Natural killer cell (primary cell): ENCODE measurements at regions not wholly inside any gene's neighbourhood (a gene's known extent, or its start where the extent isn't known, plus 50 kb on each side); places are given as distances from the start of the nearest gene placed in this dataset.

Source experiments
- ATAC-seq, 3 donors: fragments of 150-1000 bp in 2 of 3; fragments of 200-7000 bp in 1 of 3; cut with Tn5 transposase; 1 replicate in 1 of 3; 2 replicates in 2 of 3; pipeline ENCODE4 v1.10.0; 2021; ENCODE audit warnings: mild to moderate bottlenecking in 2 of 3, moderate library complexity in 2 of 3
- DNase-seq, 2 donors: peaks; one replicate each; pipeline versions ENCODE4 v3.0.0 to v3.0.0-alpha.2; 2013 to 2021; ENCODE audit warnings: mixed read lengths in 1 of 2
- H3K27ac ChIP-seq: one replicate; pipeline ENCODE4 v1.5.1; 2013; ENCODE audit warnings: mild to moderate bottlenecking, low read length
- H3K27me3 ChIP-seq: one replicate; pipeline ENCODE4 v1.6.1; 2013; ENCODE audit warnings: low read length; ENCODE audit not compliant: control insufficient read depth, insufficient read depth
- H3K36me3 ChIP-seq: one replicate; pipeline ENCODE4 v1.6.1; 2013; ENCODE audit warnings: low read length; ENCODE audit not compliant: control insufficient read depth, insufficient read depth
- H3K4me1 ChIP-seq: one replicate; pipeline ENCODE4 v1.6.1; 2013; ENCODE audit warnings: low read length; ENCODE audit not compliant: control insufficient read depth, insufficient read depth
- H3K4me3 ChIP-seq: one replicate; pipeline ENCODE4 v1.5.1; 2013; ENCODE audit warnings: low read length
- H3K9me3 ChIP-seq: one replicate; pipeline ENCODE4 v1.6.1; 2013; ENCODE audit warnings: low read length; ENCODE audit not compliant: control insufficient read depth, insufficient read depth
- H3K27ac Mint-ChIP-seq, 2 donors: one replicate each; pipeline ENCODE4 v1.8.0; 2022; ENCODE audit warnings: mild to moderate bottlenecking in 2 of 2, mixed read lengths in 2 of 2, moderate library complexity in 1 of 2
- H3K27me3 Mint-ChIP-seq, 2 donors: one replicate each; pipeline ENCODE4 v1.8.0; 2022; ENCODE audit warnings: low read depth in 2 of 2, mixed read lengths in 2 of 2
- H3K36me3 Mint-ChIP-seq: one replicate; pipeline ENCODE4 v1.8.0; 2022; ENCODE audit warnings: mixed read lengths
- H3K4me1 Mint-ChIP-seq, 2 donors: one replicate each; pipeline ENCODE4 v1.8.0; 2022; ENCODE audit warnings: mixed read lengths in 2 of 2
- H3K4me3 Mint-ChIP-seq: one replicate; pipeline ENCODE4 v1.8.0; 2022; ENCODE audit warnings: mild to moderate bottlenecking, moderate library complexity, mixed read lengths
- H3K9me3 Mint-ChIP-seq, 2 donors: one replicate each; pipeline ENCODE4 v1.8.0; 2022; ENCODE audit warnings: mixed read lengths in 2 of 2
- CTCF ChIP-seq: fragments of 200-600 bp; IDR thresholded peaks from one replicate; pipeline ENCODE4 v1.8.0; 2022; ENCODE audit warnings: antibody characterized with exemption
- WGBS: methylation state at CpG from one replicate; pipeline ENCODE4 v1.1.7; 2013; ENCODE audit warnings: missing lambda C conversion rate; ENCODE audit not compliant: insufficient coverage; 5-methylcytosine and 5-hydroxymethylcytosine counted together
- intact Hi-C: fragments of 100-400 bp; cut with micrococcal nuclease; formaldehyde crosslinking; loops from one replicate; pipeline ENCODE4 v1.14.2; 2022

GRCh38 chr9:92176068-92176799 is 61.0 kb upstream of the SPTLC1 start:
- Mint-ChIP-seq H3K9me3 (no peaks in the 10 kb centered on the region), H3K36me3 (no peaks in the 10 kb centered on the region), H3K27ac (no peak overlapping the region), H3K27me3 (peaks cover 0 to 6% of the 10 kb centered on the region in 2 donors), H3K4me1 (no peaks in the 10 kb centered on the region), H3K4me3 (no peak overlapping the region)
- TF ChIP-seq CTCF: no peak
- H3K27ac ChIP-seq: no peak overlapping the region
- H3K9me3 ChIP-seq: no peaks in the 10 kb centered on the region
- no peak for ATAC-seq
- no peak overlapping the region for H3K4me3 ChIP-seq
- intact Hi-C loops: no loop called here
- 81% methylated on average over 9 of the region's 9 CpGs for WGBS
- no peaks in the 10 kb centered on the region for H3K36me3 ChIP-seq
- no peaks in the 10 kb centered on the region for H3K4me1 ChIP-seq
- no peaks in the 10 kb centered on the region for H3K27me3 ChIP-seq
- DNase-seq: no peak

- no peak for TF ChIP-seq CTCF
- peaks cover 2 to 9% of the 10 kb centered on the region in 2 donors for H3K27me3 Mint-ChIP-seq
These were observed 60.2 kb upstream of the SPTLC1 start for GRCh38 chr9:92175441-92175840.

GRCh38 chr9:92173318-92173717 is 58.1 kb upstream of the SPTLC1 start:
- intact Hi-C loops: no loop called here
- Mint-ChIP-seq H3K9me3 (no peaks in the 10 kb centered on the region), H3K27me3 (peaks cover 9 to 12% of the 10 kb centered on the region in 2 donors), H3K36me3 (no peaks in the 10 kb centered on the region), H3K27ac (no peak overlapping the region), H3K4me3 (no peak overlapping the region), H3K4me1 (no peaks in the 10 kb centered on the region)
- Histone ChIP-seq H3K27me3 (no peaks in the 10 kb centered on the region), H3K9me3 (no peaks in the 10 kb centered on the region), H3K4me1 (no peaks in the 10 kb centered on the region), H3K27ac (no peak overlapping the region), H3K36me3 (no peaks in the 10 kb centered on the region), H3K4me3 (no peak overlapping the region)
- WGBS: 91% methylated on average over 7 of the region's 7 CpGs
- DNase-seq: no peak
- ATAC-seq: no peak
- no peak for TF ChIP-seq CTCF

More at GRCh38 chr9:92175441-92175840, 60.2 kb upstream of the SPTLC1 start:
- intact Hi-C loops: no loop called here
- H3K27ac ChIP-seq: no peak overlapping the region
- H3K4me3 ChIP-seq: no peak overlapping the region
- Mint-ChIP-seq H3K36me3 (no peaks in the 10 kb centered on the region), H3K4me3 (no peak overlapping the region), H3K9me3 (no peaks in the 10 kb centered on the region), H3K27ac (no peak overlapping the region), H3K4me1 (no peaks in the 10 kb centered on the region)
- H3K9me3 ChIP-seq: no peaks in the 10 kb centered on the region
- no peaks in the 10 kb centered on the region for H3K27me3 ChIP-seq
- ATAC-seq: no peak
- H3K36me3 ChIP-seq: no peaks in the 10 kb centered on the region
- H3K4me1 ChIP-seq: no peaks in the 10 kb centered on the region
- no peak for DNase-seq
- WGBS: 100% methylated on average over 2 of the region's 2 CpGs

GRCh38 chr9:92171822-92172221 is 56.6 kb upstream of the SPTLC1 start:
- Histone ChIP-seq H3K9me3 (no peaks in the 10 kb centered on the region), H3K27ac (no peak overlapping the region), H3K36me3 (no peaks in the 10 kb centered on the region), H3K4me1 (no peaks in the 10 kb centered on the region), H3K4me3 (no peak overlapping the region), H3K27me3 (no peaks in the 10 kb centered on the region)
- H3K9me3 Mint-ChIP-seq: no peaks in the 10 kb centered on the region
- no peak overlapping the region for H3K27ac Mint-ChIP-seq
- 93% methylated on average over 9 of the region's 9 CpGs for WGBS
- H3K4me3 Mint-ChIP-seq: no peak overlapping the region
- peaks cover 9 to 12% of the 10 kb centered on the region in 2 donors for H3K27me3 Mint-ChIP-seq
- intact Hi-C loops: no loop called here
- TF ChIP-seq CTCF: no peak
- ATAC-seq (no peak), DNase-seq (no peak)
- H3K36me3 Mint-ChIP-seq: no peaks in the 10 kb centered on the region
- no peaks in the 10 kb centered on the region for H3K4me1 Mint-ChIP-seq
